NCI-H2081 (cell line): ENCODE measurements at regions not wholly inside any gene's neighbourhood (a gene's known extent, or its start where the extent isn't known, plus 50 kb on each side); places are given as distances from the start of the nearest gene placed in this dataset.
"Not testable (repeated sequence)": the region's sequence is repeated elsewhere in the genome, so short reads cannot be mapped to it uniquely, and the experiment has no call there.

Source experiments
- DNase-seq, 2 experiments: peaks; one replicate each; lab custom pipeline; 2025; lab: John Stamatoyannopoulos, UW

DNA sequence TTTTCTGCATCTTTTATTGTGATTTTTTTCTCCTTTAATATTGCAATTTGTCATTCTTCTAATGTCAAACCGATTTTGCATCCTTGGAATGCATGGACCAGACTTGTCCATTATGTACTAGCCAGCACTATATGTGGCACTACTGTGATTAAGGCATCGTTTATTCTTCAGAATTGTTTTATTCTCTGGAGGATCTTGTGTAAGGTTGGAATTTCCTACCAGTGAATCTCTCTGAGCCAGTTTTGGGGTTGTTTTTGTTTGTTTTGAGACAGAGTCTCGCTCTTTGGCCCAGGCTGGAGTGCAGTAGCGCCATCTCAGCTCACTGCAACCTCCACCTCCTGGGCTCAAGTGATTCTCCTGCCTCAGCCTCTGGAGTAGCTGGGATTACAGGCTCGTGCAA lies 58.5 kb downstream of the IGLL5 start:
- no peak for DNase-seq

- no peak for DNase-seq
Measured at GRCh38 chr22:22948651-22949571, 61.3 kb downstream of the IGLL5 start.

DNA sequence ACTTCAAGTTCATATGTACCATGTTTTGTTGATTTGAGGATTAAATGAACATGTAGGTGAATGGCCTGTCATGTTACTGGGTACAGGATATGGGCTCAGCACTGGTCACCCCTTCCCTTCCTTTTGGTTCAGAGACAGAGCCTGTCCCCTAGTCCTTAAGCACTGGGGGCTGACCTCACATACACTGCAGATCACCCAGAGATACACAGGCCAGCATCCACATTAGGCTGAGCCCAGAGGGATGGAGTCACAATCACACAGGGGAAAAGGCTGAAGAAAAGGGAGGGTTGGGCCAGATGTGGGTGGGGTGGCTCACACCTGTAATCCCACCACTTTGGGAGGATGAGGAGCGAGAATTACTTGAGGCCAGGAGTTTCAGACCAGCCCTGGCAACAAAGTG lies 62.3 kb downstream of the IGLL5 start:
- DNase-seq: no peak

DNA sequence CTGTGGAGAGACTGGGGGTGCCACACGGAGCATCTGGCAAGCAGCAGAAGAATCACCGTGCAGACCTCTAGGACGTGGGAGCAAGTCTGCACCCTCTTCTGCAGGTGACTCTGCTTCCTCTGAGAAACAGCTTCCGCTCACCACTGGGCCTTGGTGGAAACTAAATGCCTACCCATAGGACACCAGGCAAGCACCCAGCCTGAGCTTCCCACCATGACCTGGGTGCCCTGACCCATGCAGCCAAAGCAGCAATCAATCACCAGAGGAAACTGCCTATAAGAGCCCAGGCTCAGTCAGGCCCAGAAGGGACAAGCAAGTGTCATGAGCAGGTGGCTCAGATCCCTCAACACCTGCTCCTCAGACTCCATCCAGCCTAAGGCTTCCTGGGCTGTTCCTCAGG lies 63.4 kb downstream of the IGLL5 start:
- no peak for DNase-seq

GRCh38 chr22:22952531-22953280 lies 65.1 kb downstream of the IGLL5 start:
- DNase-seq: no peak

GRCh38 chr22:22953791-22954190 lies 66.2 kb downstream of the IGLL5 start:
- no peak for DNase-seq

- peak; percentile 8 to 10 for DNase-seq
Measured at GRCh38 chr22:22954656-22955055, 67.0 kb downstream of the IGLL5 start.

GRCh38 chr22:22955276-22955798 lies 67.7 kb downstream of the IGLL5 start:
- DNase-seq: no peak

DNA sequence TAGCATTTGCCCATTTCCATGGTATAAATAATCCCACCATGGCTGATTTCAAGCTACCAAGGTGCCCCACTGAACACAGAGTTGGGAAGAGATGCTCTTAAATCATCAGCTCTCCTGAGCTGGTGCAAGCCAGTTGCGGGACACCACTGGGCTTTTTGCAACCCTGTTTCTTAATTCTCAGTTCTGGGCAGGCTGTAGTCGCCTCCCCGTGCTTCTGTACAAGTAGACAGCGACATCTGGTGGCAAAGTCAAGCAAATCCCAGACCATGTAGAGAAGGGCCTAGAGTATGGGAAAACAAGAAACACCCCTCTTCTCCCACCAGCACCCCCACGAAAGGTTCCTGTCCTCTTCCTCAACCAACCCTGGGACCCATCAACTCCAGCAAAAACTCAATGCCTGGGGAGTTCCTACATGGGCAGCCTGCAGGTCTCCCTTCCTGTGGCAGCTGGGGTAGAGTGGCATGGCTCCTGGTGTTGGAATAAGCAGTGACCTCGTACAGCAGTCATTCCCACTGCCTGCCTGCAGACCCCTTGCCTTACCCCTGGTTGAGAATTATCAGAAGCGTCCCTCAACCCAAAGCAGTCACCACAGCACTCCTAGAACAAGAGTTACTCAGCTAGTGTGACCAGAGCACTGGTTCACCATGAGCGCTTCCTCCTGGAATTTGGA lies 68.4 kb downstream of the IGLL5 start:
- peak; percentile 37 to 54 for DNase-seq

- no peak for DNase-seq
Measured at GRCh38 chr22:22957090-22957489, 69.5 kb downstream of the IGLL5 start.

DNA sequence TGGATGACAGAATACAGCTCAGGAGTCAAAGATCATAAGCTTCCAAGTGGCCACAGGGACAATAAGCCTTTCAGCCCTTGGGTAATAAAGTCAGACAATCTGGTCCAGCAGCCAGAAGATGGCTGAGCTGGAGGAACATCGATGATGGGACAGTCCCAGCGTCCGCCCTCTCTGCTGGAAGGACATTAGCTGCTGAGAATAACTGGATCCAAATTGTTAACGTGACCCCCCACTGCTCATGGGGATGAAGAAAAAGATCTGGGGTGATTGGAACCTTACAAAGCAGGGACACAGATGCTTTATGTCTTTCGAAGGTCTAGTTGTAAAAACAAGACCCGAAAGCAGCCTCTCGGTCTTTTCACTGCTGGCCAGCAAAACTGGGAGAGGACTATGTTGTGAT lies 71.0 kb downstream of the IGLL5 start:
- DNase-seq: no peak

DNA sequence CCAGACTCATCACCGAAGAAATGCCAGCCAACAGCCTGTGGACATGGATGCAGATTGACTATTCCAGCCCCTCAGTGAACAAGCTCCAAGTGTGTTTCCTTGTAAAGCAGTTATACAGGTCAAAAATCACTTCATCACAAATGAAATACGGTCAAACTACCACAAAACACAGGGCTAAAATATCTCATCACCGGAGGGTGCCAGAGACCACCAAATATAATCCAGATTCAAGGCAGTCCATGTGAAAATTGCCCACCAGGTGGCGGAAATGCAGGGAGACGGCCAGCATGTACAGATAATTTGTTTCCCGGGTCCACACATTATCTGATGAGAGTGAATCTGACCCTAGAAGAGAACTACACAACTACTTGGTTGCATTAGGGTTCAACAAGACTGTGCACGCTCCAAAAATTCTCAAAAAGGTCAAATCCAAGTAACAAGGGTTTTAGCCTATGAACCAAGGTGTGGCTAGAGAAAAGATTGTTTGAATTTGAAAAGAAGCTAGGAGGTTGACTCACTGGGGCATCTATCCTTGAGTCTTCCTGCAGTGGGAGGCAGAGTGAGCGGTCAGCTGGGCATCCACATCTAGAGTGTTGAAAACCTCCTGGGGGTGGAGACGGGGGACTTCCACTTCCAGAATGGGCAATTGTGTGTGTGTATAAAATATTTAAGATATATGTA lies 71.7 kb downstream of the IGLL5 start:
- peak; percentile 69 to 71 for DNase-seq

DNA sequence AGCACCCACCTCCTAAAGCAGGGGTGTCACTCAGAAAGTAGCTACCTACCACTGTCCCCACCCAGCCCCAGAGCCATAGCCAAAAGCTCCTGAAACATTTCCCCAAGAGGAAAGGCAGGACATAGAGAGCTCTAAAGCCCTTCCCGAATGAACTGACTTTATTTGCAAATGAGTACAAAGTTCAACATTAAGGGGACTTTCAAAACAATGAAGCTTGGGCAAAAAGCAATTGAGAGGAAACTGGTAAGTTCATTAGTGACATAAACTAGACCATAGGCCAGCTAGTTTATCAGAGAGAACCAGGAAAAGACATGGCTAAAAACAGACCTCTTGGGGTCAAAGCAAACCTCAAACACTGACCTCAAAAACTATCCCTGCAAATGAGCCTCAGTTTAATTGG lies 72.7 kb downstream of the IGLL5 start:
- no peak for DNase-seq

DNA sequence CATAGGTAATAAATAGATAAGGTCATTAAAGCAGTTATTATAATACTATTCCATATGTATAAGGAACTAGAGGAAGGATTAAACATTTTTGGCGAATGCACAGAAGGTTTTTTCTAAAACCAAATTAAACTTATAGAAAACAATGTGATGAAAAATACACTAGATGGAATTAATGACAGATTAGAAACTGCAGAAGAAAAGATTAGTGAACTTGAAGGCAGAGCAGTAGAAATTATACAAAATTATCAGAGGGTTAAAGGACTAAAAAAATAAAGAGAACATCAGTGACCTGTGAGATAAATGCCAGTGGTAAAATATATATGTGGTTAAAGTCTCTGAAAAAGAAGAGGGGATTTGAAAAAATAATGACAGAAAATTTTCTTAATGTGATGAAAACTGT lies 74.0 kb downstream of the IGLL5 start:
- DNase-seq: no peak

- no peak for DNase-seq
Measured at GRCh38 chr22:22968366-22968765, 80.8 kb downstream of the IGLL5 start.

- DNase-seq: not testable (repeated sequence)
Measured at GRCh38 chr22:22972605-22973004, 85.0 kb downstream of the IGLL5 start.

GRCh38 chr22:22973336-22973735 lies 85.7 kb downstream of the IGLL5 start:
- no peak for DNase-seq

DNA sequence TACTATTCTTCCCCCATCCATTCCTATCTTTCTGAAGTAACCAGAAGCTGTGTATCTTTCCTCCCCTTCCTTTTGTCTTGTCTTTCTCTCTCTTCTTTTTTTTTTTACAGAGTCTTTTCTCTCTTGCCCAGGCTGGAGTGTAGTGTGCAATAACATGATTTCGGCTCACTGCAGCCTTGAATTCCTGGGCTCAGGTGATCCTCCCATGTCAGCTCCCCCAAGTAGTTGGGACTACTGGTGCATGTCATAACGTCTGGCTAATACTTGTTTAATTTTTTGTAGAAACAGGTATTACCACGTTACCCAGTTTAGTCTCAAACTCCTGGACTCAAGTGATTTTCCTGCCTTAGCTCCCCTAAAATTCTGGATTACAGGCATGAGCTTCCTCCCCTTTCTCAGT lies 86.5 kb downstream of the IGLL5 start:
- DNase-seq: no peak

DNA sequence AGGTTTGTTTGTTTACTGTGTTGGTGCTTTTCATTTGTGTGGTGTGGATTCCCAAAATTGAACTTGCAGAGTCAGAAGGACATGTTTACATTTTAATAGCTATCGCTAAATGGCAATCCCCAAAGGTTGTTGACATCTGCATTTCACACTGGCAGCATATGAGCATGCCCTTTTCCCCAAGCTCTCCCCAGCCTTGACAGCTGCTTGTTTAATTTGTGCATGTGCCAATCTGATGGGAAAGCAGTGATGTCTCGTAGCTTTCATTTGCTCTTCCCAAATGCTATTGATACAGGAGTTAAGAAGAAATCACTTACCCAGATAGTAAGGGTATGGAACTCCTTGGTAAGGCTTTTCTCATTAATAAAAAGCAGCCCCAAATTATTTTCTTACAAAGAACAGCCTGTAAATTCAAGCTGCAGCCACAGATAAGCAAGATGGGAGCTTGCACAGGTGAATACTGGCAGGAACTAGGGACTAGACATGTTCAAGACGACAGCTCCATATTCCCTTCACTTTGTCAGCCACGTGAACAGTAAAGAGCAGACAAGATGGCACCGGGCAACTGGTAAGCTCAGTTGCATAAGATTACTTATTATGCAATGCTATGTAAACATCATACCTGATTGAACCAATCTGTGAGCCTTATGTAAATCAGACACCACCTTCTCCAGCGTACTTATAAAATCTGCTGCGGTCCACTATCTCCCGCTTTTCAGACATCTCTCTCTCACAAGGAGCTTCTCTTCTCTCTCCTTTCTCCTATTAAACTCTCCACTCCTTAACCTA lies 87.4 kb downstream of the IGLL5 start:
- no peak for DNase-seq

DNA sequence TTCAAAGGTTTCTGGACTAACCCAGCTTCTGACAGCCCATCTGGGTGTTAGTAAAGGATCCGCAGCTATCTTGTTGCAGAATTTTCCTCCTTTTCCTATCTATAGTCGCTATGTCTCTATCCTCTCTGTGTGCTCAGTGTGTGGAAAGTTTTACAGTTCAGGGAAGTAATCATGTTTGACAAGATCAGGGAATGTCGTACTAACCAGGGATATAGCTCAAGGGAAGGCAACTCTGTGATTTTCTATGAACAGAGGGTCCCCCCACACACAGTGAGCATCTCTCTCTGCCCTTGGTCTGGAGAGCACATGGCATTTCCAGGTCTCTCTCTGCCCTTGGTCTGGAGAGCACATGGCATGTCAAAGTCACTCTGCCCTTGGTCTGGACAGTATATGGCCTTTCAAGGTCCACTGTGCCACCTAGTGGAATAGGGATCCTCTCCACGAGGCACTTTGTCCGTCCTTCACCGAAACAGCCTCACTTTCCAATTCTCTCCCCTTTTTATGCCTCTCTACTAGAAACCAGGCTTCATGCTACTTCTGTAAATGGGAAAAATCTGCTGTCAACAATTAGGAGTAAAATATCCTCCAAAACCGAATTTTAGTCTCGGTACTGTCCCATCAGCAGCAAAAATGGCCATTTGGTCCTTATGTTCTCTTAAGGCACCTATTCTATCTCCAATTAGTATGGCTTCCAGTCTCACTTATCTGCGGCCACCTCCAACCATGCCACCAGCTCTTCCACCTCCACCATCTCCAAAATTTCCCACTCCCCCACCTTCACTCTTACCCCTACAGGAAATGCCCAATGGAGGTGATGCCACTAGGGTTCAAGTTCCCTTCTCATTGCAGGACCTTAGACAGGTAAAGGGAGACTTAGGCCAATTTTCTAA lies 88.7 kb downstream of the IGLL5 start:
- DNase-seq: no peak
